ENCODE measurements at regions not wholly inside any gene's neighbourhood (a gene's known extent, or its start where the extent isn't known, plus 50 kb on each side); places are given as distances from the start of the nearest gene placed in this dataset.

- no peak for TF ChIP-seq POLR2A (IDR thresholded peaks at IDR 0.05)
- TF ChIP-seq CTCF (IDR thresholded peaks at IDR 0.05), result no peak
Observed at GRCh38 chr12:59077153-59077552, 156.8 kb upstream of the LRIG3 start.

All from esophagus squamous epithelium (tissue), 4 donors.